HG03457 (cell line): ENCODE measurements at regions not wholly inside any gene's neighbourhood (a gene's known extent, or its start where the extent isn't known, plus 50 kb on each side); places are given as distances from the start of the nearest gene placed in this dataset.
"Not testable (repeated sequence)": the region's sequence is repeated elsewhere in the genome, so short reads cannot be mapped to it uniquely, and the experiment has no call there.

ENCODE experiments used
- ATAC-seq: cut with Tn5 transposase; IDR thresholded peaks from one replicate; pipeline ENCODE4 v1.9.1; 2021; ENCODE audit warnings: moderate number of reproducible peaks; ENCODE audit not compliant: unreplicated experiment

- not testable (repeated sequence) for ATAC-seq
Observed at GRCh38 chr10:46796351-46796750, 114.9 kb upstream of the PTPN20 start.

GRCh38 chr10:46802010-46802409 is 109.2 kb upstream of the PTPN20 start:
- ATAC-seq: not testable (repeated sequence)

DNA sequence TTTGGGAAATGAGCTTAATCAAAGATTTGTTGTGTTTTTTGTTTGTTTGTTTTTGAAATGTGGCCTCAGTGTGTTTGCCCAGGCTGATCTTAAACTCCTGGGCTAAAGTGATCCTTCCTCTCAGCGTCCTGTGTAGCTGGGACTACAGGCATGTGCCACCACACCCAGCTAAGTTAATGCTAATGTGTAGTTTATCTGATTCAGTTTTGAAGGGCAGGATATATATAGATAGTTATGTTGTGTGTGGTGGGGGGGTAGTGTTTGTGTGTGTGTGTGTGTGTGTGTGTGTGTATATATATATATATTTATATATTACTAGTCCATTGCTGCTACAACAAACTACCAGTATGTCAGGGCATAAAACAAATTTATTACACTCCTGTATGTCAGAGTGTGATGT is 108.1 kb upstream of the PTPN20 start:
- ATAC-seq: not testable (repeated sequence)

DNA sequence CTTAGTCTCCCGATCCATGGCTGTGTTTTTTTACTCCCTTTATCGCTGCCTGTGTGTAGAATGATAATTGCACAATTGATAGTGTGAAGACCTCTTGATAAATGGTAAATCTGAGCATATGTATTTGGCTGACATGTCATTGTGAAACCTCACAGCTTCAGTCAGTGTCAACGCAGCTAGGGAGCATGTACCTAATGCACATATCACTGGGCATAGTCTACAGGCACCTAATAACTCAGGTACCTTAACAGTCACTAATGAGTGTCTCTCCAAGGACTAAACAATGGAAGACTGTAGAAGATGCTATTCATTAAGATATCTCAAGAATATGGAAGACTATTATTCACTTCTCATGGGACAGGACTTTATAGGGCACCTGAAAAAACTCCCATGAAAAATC is 101.0 kb upstream of the PTPN20 start:
- not testable (repeated sequence) for ATAC-seq

DNA sequence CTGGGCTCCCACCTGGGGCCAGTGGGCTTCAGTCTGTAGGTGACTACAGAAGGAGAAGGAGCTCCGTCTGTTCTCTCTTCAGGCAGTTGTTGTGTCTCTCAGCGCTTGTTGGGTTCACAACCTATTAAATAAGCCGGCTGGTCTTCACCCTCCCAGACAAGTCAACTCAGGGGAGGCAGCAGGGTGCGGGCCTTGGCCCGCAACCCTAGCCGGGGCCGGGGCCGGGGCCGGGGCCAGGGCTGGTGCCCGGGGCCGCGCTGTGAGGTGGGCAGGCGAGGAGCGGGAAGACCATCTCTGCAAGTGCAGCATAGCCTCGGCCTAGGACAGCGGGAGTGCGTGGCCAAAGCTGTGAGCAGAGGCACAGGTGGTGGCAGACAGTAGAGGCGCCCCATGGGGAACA is 95.1 kb upstream of the PTPN20 start:
- not testable (repeated sequence) for ATAC-seq

DNA sequence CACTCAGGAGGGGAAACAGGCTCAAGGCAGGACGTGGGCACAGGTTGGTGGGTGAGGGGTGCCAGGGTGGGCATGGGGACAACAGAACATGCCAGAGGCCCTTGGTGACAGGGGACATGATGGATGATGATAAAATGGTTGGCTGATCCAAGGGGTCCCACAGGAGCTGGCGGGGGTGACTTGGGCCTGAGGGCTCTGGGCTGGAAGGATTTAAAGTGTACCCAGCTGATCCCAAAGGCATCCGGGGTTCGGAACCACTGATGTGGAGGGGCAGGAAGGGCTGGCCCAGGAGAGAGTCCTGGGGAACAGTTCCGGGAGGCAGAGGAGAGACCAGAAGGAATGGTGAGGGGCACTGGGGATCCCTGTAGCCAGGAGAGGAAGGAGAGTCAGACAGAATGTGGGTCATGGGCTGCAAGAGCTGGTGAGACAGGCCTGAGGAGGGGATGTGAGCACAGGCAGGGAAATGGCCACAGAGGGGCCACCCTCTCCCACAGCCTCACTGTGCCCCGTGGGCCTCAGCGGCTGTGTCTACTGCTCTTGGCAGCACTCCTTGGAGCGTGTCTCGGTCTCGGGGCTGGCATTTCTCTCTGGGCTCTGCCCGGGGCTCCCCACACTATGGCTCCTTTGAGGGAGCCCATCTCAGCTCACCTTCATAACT is 70.7 kb upstream of the PTPN20 start:
- not testable (repeated sequence) for ATAC-seq

- ATAC-seq: not testable (repeated sequence)
Observed at GRCh38 chr10:46841051-46841593, 70.1 kb upstream of the PTPN20 start.

- not testable (repeated sequence) for ATAC-seq
Observed at GRCh38 chr10:46845194-46845593, 66.0 kb upstream of the PTPN20 start.

DNA sequence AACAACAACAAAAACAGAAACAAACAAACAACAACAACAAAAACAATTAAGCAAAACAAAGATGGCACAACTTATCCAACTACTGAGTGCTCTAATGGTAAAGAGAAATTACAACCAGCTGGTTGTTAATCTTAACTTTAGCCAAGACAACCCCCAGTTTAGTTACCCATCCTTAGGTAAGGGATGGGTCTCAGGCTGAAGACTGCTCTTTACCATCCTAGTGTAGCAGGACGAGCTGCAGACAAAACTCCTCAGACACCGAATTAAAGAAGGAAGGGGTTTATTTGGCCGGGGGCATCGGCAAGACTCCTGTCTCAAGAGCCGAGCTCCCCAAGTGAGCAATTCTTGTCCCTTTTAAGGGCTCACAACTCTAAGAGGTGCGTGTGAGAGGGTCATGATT is 65.6 kb upstream of the PTPN20 start:
- ATAC-seq: not testable (repeated sequence)

DNA sequence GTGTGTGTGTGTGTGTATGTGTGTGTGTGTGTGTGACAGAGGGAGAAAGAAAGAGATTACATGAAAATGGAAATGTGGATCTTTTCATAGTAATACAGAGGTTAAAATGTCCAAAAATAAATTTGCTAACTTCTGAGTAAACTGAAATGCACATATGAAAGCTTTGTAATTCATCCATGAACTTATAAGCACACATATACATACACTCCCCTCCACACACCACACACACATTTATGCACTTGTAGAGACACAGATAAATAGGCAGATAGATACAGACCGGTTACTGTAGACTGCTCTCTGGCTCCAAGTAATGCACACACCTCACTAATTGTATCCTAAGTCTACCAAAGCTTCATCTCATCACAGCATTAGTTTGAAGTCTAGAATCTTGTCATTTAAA is 50.5 kb upstream of the PTPN20 start:
- ATAC-seq: not testable (repeated sequence)
